HL-60/S4 treated with phorbol 12-myristate 13-acetate at 8.2 ng/mL for 4 days and 3 days (cell line): ENCODE measurements at regions not wholly inside any gene's neighbourhood (a gene's known extent, or its start where the extent isn't known, plus 50 kb on each side); places are given as distances from the start of the nearest gene placed in this dataset.

Source experiments
- in situ Hi-C: fragments of 300-500 bp; cut with MboI; formaldehyde crosslinking; loops from 2 replicates; pipeline ENCODE4 v1.15.0; 2022; ENCODE audit warnings: low sequenced_read_pairs

- in situ Hi-C loops: no loop called here
Measured at GRCh38 chr5:103938146-103938695, 375.6 kb upstream of the NUDT12 start.

GRCh38 chr5:103929338-103930013 is 366.9 kb upstream of the NUDT12 start:
- in situ Hi-C loops: no loop called here

- in situ Hi-C loops: no loop called here
Measured at GRCh38 chr5:103927739-103928138, 365.1 kb upstream of the NUDT12 start.

- in situ Hi-C loops: no loop called here
Measured at GRCh38 chr5:103923616-103924168, 361.1 kb upstream of the NUDT12 start.

- in situ Hi-C loops: no loop called here
Measured at GRCh38 chr5:103919506-103919905, 356.9 kb upstream of the NUDT12 start.

- in situ Hi-C loops: no loop called here
Measured at GRCh38 chr5:103918668-103919367, 356.2 kb upstream of the NUDT12 start.

GRCh38 chr5:103915081-103915480 is 352.5 kb upstream of the NUDT12 start:
- in situ Hi-C loops: no loop called here

- in situ Hi-C loops: no loop called here
Measured at GRCh38 chr5:103910786-103911185, 348.2 kb upstream of the NUDT12 start.

- in situ Hi-C loops: no loop called here
Measured at GRCh38 chr5:103910011-103910410, 347.4 kb upstream of the NUDT12 start.

- in situ Hi-C loops: no loop called here
Measured at GRCh38 chr5:103909391-103909790, 346.8 kb upstream of the NUDT12 start.

GRCh38 chr5:103908336-103909080 is 345.9 kb upstream of the NUDT12 start:
- in situ Hi-C loops: no loop called here

- in situ Hi-C loops: no loop called here
Measured at GRCh38 chr5:103907001-103907400, 344.4 kb upstream of the NUDT12 start.

GRCh38 chr5:103904651-103905050 is 342.1 kb upstream of the NUDT12 start:
- in situ Hi-C loops: no loop called here

GRCh38 chr5:103902893-103903292 is 340.3 kb upstream of the NUDT12 start:
- in situ Hi-C loops: no loop called here

GRCh38 chr5:103901885-103902284 is 339.3 kb upstream of the NUDT12 start:
- in situ Hi-C loops: no loop called here

- in situ Hi-C loops: no loop called here
Measured at GRCh38 chr5:103896593-103896992, 334.0 kb upstream of the NUDT12 start.

- in situ Hi-C loops: no loop called here
Measured at GRCh38 chr5:103895738-103896137, 333.1 kb upstream of the NUDT12 start.

GRCh38 chr5:103894882-103895281 is 332.3 kb upstream of the NUDT12 start:
- in situ Hi-C loops: no loop called here

- in situ Hi-C loops: no loop called here
Measured at GRCh38 chr5:103891151-103891550, 328.6 kb upstream of the NUDT12 start.

GRCh38 chr5:103890313-103890712 is 327.7 kb upstream of the NUDT12 start:
- in situ Hi-C loops: no loop called here

- in situ Hi-C loops: no loop called here
Measured at GRCh38 chr5:103889500-103890209, 327.1 kb upstream of the NUDT12 start.
